ENCODE measurements at regions not wholly inside any gene's neighbourhood (a gene's known extent, or its start where the extent isn't known, plus 50 kb on each side); places are given as distances from the start of the nearest gene placed in this dataset.

GRCh38 chr21:30953605-30954004, 72.2 kb upstream of the KRTAP11-1 start:
- TF ChIP-seq BHLHE40 (IDR thresholded peaks at IDR 0.05; ENCODE audit: borderline replicate concordance), result no peak
- TF ChIP-seq SP1 (IDR thresholded peaks at IDR 0.05), result no peak
- no peak for TF ChIP-seq NFRKB (IDR thresholded peaks at IDR 0.05)
- TF ChIP-seq ARNT (IDR thresholded peaks at IDR 0.05), result no peak
- TF ChIP-seq ZNF384 (IDR thresholded peaks at IDR 0.05), result no peak
- no peak for TF ChIP-seq FOXM1 (IDR thresholded peaks at IDR 0.05; ENCODE audit: borderline replicate concordance)
